PC-3 (cell line): ENCODE measurements at regions not wholly inside any gene's neighbourhood (a gene's known extent, or its start where the extent isn't known, plus 50 kb on each side); places are given as distances from the start of the nearest gene placed in this dataset.

Experiments used
- CTCF ChIP-seq: fragments of 300-600 bp; sonication (generic); conservative IDR thresholded peaks from 2 replicates; pipeline ENCODE4 v1.5.1; 2017; ENCODE audit warnings: antibody characterized with exemption, low read depth, mild to moderate bottlenecking, low read length
- EZH2 ChIP-seq: fragments of 300-600 bp; sonication (generic); IDR thresholded peaks from one replicate; pipeline ENCODE4 v1.6.1; 2017; ENCODE audit warnings: antibody characterized with exemption, mild to moderate bottlenecking, low read length; ENCODE audit not compliant: unreplicated experiment

DNA sequence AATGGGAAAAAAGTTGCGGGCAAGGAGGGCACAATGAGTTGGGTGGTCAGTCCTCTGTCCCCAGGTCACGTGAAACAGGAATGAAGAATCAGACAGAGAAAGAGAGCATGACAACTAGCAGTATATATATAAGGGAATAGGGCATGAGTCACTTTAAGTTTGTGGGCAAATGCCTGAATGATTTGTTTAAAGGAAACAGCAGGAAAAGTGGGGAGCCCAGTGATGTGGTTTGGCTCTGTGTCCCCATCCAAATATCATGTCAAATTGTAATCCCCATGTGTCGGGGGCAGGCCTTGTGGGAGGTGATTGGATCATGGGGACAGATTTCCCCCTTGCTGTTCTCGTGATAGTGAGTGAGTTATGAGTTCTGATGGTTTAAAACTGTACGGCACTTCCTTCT is 195.3 kb upstream of the IGF1 start:
- no peak for TF ChIP-seq CTCF
- no peak for TF ChIP-seq EZH2
